Parathyroid adenoma (tissue), 2 donors: ENCODE measurements at regions not wholly inside any gene's neighbourhood (a gene's known extent, or its start where the extent isn't known, plus 50 kb on each side); places are given as distances from the start of the nearest gene placed in this dataset.

Source experiments
- H2AFZ ChIP-seq: fragments of 300-600 bp; sonication (generic); one replicate; pipeline ENCODE4 v1.7.0; 2017; ENCODE audit warnings: antibody characterized with exemption, mild to moderate bottlenecking
- H3K27ac ChIP-seq: fragments of 300-600 bp; sonication (generic); one replicate; pipeline ENCODE4 v1.7.0; 2017
- H3K27me3 ChIP-seq: fragments of 300-600 bp; sonication (generic); one replicate; pipeline ENCODE4 v1.7.0; 2017; ENCODE audit warnings: low read length; ENCODE audit not compliant: control insufficient read depth, insufficient read depth
- H3K36me3 ChIP-seq: fragments of 300-600 bp; sonication (generic); one replicate; pipeline ENCODE4 v1.7.0; 2017; ENCODE audit warnings: low read length; ENCODE audit not compliant: control insufficient read depth, insufficient read depth
- H3K4me1 ChIP-seq: fragments of 300-600 bp; sonication (generic); one replicate; pipeline ENCODE4 v1.7.0; 2017; ENCODE audit warnings: control low read depth
- H3K4me2 ChIP-seq: fragments of 300-600 bp; sonication (generic); one replicate; pipeline ENCODE4 v1.7.0; 2017; ENCODE audit warnings: low read length
- H3K4me3 ChIP-seq: fragments of 300-600 bp; sonication (generic); one replicate; pipeline ENCODE4 v1.7.0; 2017; ENCODE audit warnings: low read depth, low read length
- H3K79me2 ChIP-seq: fragments of 300-600 bp; sonication (generic); one replicate; pipeline ENCODE4 v1.7.0; 2017; ENCODE audit warnings: control low read depth
- H3K9ac ChIP-seq: fragments of 300-600 bp; sonication (generic); one replicate; pipeline ENCODE4 v1.7.0; 2017; ENCODE audit warnings: mild to moderate bottlenecking
- H3K9me3 ChIP-seq: fragments of 300-600 bp; sonication (generic); one replicate; pipeline ENCODE4 v1.7.0; 2017; ENCODE audit warnings: low read length; ENCODE audit not compliant: control insufficient read depth
- TF ChIP-seq, protein P1 (sequence below): fragments of 300-600 bp; sonication (generic); IDR thresholded peaks from one replicate; pipeline ENCODE4 v1.7.0; 2017; ENCODE audit warnings: antibody characterized with exemption, mild to moderate bottlenecking
- donor health status: primary hyperparathyroidism.

DNA sequence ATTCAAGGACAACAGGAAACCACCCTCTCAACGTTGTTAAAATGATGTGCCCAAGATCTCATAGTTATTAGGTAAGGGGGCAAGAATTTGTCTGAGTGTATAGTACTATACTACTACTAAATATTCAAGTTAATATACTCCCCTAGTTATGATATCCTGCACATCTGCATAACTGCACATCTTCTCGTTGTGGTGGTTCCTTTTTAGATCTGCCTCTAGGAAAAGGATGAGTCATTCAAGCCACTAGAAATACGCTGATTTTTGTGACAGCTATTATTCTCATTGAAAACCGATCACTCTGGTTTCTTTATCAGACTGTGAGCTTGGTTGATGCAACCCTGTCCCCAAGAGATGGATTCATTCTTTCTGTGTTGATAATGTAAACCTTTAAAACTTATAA lies 1067.0 kb upstream of the FANCL start:
- H2AFZ ChIP-seq, result no peak overlapping the region
- H3K4me2 ChIP-seq, result no peak overlapping the region
- no peak overlapping the region for H3K9ac ChIP-seq
- no peaks in the 10 kb centered on the region for H3K27me3 ChIP-seq
- H3K4me3 ChIP-seq, result no peak overlapping the region
- H3K27ac ChIP-seq, result no peak overlapping the region
- TF ChIP-seq, protein P1, sequence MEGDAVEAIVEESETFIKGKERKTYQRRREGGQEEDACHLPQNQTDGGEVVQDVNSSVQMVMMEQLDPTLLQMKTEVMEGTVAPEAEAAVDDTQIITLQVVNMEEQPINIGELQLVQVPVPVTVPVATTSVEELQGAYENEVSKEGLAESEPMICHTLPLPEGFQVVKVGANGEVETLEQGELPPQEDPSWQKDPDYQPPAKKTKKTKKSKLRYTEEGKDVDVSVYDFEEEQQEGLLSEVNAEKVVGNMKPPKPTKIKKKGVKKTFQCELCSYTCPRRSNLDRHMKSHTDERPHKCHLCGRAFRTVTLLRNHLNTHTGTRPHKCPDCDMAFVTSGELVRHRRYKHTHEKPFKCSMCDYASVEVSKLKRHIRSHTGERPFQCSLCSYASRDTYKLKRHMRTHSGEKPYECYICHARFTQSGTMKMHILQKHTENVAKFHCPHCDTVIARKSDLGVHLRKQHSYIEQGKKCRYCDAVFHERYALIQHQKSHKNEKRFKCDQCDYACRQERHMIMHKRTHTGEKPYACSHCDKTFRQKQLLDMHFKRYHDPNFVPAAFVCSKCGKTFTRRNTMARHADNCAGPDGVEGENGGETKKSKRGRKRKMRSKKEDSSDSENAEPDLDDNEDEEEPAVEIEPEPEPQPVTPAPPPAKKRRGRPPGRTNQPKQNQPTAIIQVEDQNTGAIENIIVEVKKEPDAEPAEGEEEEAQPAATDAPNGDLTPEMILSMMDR, result no peak
- H3K9me3 ChIP-seq, result no peaks in the 10 kb centered on the region
- no peaks in the 10 kb centered on the region for H3K79me2 ChIP-seq
- no peaks in the 10 kb centered on the region for H3K4me1 ChIP-seq
- no peaks in the 10 kb centered on the region for H3K36me3 ChIP-seq

DNA sequence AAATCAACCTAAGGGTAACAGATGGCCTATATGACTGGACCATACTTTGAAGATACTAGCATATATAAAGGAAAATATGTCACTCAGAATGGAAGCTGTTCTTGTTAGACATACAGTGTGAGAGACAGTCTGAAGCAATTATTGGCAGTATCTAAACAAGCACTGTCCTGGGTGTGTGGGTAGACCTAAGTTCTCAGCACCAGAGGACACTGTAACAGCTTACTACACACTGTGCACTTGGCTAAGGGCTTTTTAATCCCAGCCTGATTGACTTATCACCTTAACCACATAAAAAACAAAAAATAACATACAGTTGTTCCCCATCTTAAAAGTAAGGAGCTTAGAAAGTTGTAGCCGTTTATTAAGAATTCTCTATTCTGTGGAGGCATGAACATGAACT lies 1066.1 kb upstream of the FANCL start:
- H3K27ac ChIP-seq, result no peak overlapping the region

DNA sequence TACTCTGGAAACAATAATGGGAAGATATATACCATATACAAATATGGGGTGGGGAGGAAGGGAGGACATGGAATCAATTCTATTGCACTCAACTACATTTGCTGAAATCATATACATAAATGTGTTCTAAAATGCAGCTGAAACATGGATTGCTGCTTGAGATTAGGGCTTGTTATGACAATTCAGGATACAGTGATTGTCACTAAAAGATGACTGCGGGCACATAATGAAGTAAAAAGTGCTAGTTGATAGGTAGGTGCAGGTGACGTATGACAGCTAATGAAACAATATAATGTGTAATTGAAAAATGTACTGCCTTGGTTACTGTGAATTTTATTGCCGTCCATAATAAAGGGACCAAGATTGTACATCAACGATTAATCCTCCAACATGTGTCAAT lies 1062.1 kb upstream of the FANCL start:
- Histone ChIP-seq H3K36me3 (no peaks in the 10 kb centered on the region), H2AFZ (no peak overlapping the region), H3K27ac (no peak overlapping the region), H3K27me3 (no peaks in the 10 kb centered on the region), H3K4me1 (no peaks in the 10 kb centered on the region), H3K79me2 (no peaks in the 10 kb centered on the region), H3K4me2 (no peak overlapping the region), H3K9me3 (no peaks in the 10 kb centered on the region), H3K4me3 (no peak overlapping the region), H3K9ac (no peak overlapping the region)
- TF ChIP-seq, protein P1, result no peak

More for the DNA sequence above, 1066.1 kb upstream of the FANCL start:
- no peaks in the 10 kb centered on the region for H3K79me2 ChIP-seq
- H3K4me3 ChIP-seq, result no peak overlapping the region
- TF ChIP-seq, protein P1, result no peak
- no peak overlapping the region for H3K9ac ChIP-seq
- H3K27me3 ChIP-seq, result no peaks in the 10 kb centered on the region
- H2AFZ ChIP-seq, result no peak overlapping the region
- H3K4me1 ChIP-seq, result no peaks in the 10 kb centered on the region
- H3K36me3 ChIP-seq, result no peaks in the 10 kb centered on the region
- H3K4me2 ChIP-seq, result no peak overlapping the region
- no peaks in the 10 kb centered on the region for H3K9me3 ChIP-seq

DNA sequence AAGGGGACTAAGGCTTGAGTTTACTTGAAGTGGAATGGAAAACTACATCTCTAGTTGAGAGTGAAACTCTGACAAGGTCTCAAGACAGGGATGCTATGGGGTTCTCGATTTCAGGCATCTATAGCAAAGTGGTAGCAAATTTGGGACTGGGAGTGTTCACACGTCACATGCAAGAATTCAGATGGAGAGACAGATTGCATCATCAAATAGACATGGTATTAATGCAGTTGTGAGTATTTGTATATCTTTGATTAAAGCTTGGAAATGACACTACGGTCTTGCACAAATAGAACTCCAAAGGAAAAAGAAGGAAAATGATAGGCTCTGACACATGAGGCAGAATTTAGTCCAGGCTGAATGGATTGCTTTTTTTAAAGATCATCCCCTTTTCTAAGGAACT lies 1061.6 kb upstream of the FANCL start:
- Histone ChIP-seq H3K27me3 (no peaks in the 10 kb centered on the region), H3K79me2 (no peaks in the 10 kb centered on the region), H3K4me3 (no peak overlapping the region), H3K27ac (no peak overlapping the region), H2AFZ (no peak overlapping the region), H3K36me3 (no peaks in the 10 kb centered on the region), H3K9ac (no peak overlapping the region), H3K4me1 (no peaks in the 10 kb centered on the region), H3K9me3 (no peaks in the 10 kb centered on the region), H3K4me2 (no peak overlapping the region)
- TF ChIP-seq, protein P1, result no peak
